ENCODE measurements at regions not wholly inside any gene's neighbourhood (a gene's known extent, or its start where the extent isn't known, plus 50 kb on each side); places are given as distances from the start of the nearest gene placed in this dataset.

DNA sequence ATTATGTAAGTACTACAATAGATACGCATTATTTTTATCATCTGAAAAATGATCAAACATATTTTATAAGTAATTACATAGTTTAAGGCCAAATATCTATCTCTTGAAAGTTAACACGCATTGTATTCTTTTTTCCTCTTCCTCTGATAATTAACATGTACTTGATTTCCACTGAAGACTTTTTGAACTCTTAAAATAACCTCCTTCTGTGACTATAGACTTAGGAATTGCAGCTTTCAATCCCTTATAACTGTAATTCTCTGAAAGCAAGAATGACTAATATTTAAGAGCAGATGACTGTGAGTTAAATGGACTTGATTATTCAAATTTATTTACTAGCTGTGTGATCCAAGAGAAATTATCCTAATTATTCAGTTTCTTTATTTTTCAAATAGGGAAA is 730.6 kb upstream of the NECTIN3 start:
- DNase-seq (ENCODE audit: low read depth in 1 of 2, low spot score in 1 of 2): no peak
- TF ChIP-seq SPI1 (IDR thresholded peaks at IDR 0.05; ENCODE audit: borderline replicate concordance, low read depth) (no peak), POLR2AphosphoS5 (IDR thresholded peaks at IDR 0.05; ENCODE audit: low read depth) (no peak), GABPA (IDR thresholded peaks at IDR 0.05; ENCODE audit: low read depth) (no peak)
- TF ChIP-seq, protein P1, sequence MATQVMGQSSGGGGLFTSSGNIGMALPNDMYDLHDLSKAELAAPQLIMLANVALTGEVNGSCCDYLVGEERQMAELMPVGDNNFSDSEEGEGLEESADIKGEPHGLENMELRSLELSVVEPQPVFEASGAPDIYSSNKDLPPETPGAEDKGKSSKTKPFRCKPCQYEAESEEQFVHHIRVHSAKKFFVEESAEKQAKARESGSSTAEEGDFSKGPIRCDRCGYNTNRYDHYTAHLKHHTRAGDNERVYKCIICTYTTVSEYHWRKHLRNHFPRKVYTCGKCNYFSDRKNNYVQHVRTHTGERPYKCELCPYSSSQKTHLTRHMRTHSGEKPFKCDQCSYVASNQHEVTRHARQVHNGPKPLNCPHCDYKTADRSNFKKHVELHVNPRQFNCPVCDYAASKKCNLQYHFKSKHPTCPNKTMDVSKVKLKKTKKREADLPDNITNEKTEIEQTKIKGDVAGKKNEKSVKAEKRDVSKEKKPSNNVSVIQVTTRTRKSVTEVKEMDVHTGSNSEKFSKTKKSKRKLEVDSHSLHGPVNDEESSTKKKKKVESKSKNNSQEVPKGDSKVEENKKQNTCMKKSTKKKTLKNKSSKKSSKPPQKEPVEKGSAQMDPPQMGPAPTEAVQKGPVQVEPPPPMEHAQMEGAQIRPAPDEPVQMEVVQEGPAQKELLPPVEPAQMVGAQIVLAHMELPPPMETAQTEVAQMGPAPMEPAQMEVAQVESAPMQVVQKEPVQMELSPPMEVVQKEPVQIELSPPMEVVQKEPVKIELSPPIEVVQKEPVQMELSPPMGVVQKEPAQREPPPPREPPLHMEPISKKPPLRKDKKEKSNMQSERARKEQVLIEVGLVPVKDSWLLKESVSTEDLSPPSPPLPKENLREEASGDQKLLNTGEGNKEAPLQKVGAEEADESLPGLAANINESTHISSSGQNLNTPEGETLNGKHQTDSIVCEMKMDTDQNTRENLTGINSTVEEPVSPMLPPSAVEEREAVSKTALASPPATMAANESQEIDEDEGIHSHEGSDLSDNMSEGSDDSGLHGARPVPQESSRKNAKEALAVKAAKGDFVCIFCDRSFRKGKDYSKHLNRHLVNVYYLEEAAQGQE (IDR thresholded peaks at IDR 0.05; ENCODE audit: insufficient replicate concordance, low read depth): no peak
- TF ChIP-seq, protein P2, sequence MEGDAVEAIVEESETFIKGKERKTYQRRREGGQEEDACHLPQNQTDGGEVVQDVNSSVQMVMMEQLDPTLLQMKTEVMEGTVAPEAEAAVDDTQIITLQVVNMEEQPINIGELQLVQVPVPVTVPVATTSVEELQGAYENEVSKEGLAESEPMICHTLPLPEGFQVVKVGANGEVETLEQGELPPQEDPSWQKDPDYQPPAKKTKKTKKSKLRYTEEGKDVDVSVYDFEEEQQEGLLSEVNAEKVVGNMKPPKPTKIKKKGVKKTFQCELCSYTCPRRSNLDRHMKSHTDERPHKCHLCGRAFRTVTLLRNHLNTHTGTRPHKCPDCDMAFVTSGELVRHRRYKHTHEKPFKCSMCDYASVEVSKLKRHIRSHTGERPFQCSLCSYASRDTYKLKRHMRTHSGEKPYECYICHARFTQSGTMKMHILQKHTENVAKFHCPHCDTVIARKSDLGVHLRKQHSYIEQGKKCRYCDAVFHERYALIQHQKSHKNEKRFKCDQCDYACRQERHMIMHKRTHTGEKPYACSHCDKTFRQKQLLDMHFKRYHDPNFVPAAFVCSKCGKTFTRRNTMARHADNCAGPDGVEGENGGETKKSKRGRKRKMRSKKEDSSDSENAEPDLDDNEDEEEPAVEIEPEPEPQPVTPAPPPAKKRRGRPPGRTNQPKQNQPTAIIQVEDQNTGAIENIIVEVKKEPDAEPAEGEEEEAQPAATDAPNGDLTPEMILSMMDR (IDR thresholded peaks at IDR 0.05; ENCODE audit: insufficient read depth, low read length): no peak
- H3K27ac ChIP-seq (replicated peaks): no peak overlapping the region

DNA sequence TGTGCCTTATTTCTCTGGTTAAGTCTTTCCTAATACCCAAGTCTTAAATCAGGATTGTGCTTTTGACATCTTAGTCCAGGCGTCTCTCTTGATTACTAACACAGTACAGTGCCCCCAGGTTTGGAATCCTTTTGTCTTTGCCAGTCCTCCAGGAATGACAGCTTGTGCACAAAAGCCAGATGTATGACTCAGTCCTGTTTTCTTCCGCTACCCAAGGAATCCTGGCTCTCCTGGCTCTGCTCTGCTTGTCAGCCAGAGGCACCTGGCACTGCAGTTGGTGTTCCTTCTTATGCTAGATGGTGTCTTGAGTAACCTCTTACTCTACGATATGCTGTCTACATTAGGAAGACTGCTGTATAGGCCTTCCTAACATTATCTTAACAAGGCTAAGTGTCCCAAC is 728.2 kb upstream of the NECTIN3 start:
- TF ChIP-seq POLR2AphosphoS5 (IDR thresholded peaks at IDR 0.05; ENCODE audit: low read depth) (no peak), GABPA (IDR thresholded peaks at IDR 0.05; ENCODE audit: low read depth) (no peak), SPI1 (IDR thresholded peaks at IDR 0.05; ENCODE audit: borderline replicate concordance, low read depth) (no peak)
- TF ChIP-seq, protein P2 (IDR thresholded peaks at IDR 0.05; ENCODE audit: insufficient read depth, low read length): no peak
- TF ChIP-seq, protein P1 (IDR thresholded peaks at IDR 0.05; ENCODE audit: insufficient replicate concordance, low read depth): no peak
- Histone ChIP-seq H3K4me3 (replicated peaks; ENCODE audit: insufficient read depth, low read length) (no peak overlapping the region), H3K27me3 (ENCODE audit: insufficient read depth, poor library complexity, severe bottlenecking) (no peaks in the 10 kb centered on the region), H3K27ac (replicated peaks) (no peak overlapping the region)
- no peak for DNase-seq (ENCODE audit: low read depth in 1 of 2, low spot score in 1 of 2)

More for the DNA sequence above, 730.6 kb upstream of the NECTIN3 start:
- H3K4me3 ChIP-seq (replicated peaks; ENCODE audit: insufficient read depth, low read length): no peak overlapping the region
- no peaks in the 10 kb centered on the region for H3K27me3 ChIP-seq (ENCODE audit: insufficient read depth, poor library complexity, severe bottlenecking)

DNA sequence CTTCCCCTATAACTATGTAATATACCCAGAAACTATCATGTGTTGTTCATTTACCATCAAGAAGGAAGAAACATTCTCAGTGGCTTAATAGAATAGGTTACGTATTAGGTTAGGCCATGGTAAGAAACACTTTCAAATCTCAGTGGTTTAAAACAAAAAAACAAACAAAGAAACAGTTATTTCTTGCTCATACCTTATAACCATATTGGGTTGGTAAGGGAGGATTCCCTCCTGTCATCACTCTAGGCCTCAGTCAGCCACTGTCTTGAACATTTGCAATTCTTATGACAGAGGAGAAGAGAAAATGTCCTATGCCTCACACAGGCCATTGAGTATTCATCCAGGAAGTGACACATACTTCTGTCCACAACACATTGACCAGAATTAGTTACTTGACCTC is 727.7 kb upstream of the NECTIN3 start:
- H3K27me3 ChIP-seq (ENCODE audit: insufficient read depth, poor library complexity, severe bottlenecking): no peaks in the 10 kb centered on the region
- no peak overlapping the region for H3K4me3 ChIP-seq (replicated peaks; ENCODE audit: insufficient read depth, low read length)
- DNase-seq (ENCODE audit: low read depth in 1 of 2, low spot score in 1 of 2): no peak
- H3K27ac ChIP-seq (replicated peaks): no peak overlapping the region
- TF ChIP-seq POLR2AphosphoS5 (IDR thresholded peaks at IDR 0.05; ENCODE audit: low read depth) (no peak), SPI1 (IDR thresholded peaks at IDR 0.05; ENCODE audit: borderline replicate concordance, low read depth) (no peak), GABPA (IDR thresholded peaks at IDR 0.05; ENCODE audit: low read depth) (no peak)
- TF ChIP-seq, protein P1 (IDR thresholded peaks at IDR 0.05; ENCODE audit: insufficient replicate concordance, low read depth): no peak
- TF ChIP-seq, protein P2 (IDR thresholded peaks at IDR 0.05; ENCODE audit: insufficient read depth, low read length): no peak
